ENCODE measurements at regions not wholly inside any gene's neighbourhood (a gene's known extent, or its start where the extent isn't known, plus 50 kb on each side); places are given as distances from the start of the nearest gene placed in this dataset.
"Not testable (repeated sequence)": the region's sequence is repeated elsewhere in the genome, so short reads cannot be mapped to it uniquely, and the experiment has no call there.

DNA sequence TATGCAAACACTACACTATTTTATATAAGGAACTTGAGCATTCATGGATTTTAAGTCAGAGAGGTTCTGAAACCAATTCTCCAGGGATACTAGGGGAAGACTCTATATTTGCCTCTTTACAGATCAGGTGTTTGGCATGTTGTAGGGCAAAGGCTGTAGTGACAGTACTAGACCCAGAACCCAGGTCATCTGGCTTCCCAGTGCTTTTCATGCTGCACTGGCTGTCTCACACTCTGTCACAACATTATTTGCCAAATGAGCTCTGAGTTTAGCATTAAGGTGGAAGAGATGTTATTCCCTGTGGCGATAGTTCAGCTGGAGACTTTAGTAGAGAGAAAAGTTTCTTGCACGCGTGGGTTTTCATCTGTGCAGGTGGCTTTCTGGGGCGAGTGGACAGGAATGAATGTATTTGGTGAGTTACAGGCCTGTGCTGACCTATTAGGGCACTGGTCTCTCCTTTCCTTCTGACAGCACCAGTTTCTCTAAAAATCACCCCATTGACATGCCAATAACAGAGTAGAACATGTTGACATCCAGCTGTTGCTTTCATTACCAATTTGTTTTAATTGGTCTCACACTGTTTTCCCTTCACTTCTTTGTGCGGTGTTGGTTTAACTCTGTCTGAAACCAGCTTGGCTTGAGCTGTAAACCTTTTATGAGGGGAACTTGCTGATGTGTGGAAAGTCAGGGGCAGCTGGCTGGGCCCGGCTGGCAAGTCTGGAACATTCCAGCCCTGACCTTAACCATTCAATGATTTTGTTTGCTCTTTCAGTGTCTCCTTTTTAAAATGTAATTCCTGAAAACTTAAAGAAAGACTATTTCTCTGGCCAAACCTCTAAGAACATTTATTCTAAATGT lies 643.0 kb upstream of the FAM98A start:
- no peak for DNase-seq

DNA sequence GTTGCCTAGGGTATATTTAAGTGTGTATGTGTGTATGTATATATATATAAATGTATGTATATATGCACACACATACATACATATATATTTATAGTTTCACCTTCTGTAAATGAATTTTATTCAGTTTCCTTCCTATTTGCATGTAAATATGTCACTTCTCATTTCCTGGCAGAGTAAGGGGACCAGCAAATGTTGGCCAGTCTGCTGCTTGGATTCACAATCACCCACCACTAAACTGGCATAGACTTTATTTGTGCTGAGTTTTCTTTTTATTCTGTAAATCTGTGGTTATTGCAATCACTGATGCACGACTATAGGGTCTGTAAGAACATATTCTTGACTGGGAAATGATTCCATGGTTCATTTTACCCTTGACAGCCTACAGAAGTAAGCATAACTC lies 640.4 kb upstream of the FAM98A start:
- DNase-seq: no peak

DNA sequence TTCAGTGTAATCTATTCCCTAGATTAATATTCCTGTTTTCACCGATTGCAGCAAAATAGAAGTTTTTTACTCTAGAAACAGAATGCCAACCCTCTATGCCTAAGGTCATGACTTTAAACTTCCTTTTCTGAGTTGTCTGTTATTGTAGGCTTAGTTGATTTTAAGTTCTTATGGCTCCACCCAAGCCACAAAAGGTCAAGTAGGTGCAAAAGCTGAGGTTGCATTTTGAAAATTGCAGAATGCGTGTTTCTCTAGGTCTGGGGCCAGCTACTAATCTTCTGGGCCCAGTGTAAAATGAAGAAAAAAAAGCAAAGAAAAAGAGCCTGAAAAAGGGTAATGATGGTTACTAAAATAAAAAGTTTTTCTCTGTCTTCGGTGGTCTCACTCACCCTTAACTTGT lies 635.7 kb upstream of the FAM98A start:
- no peak for DNase-seq

DNA sequence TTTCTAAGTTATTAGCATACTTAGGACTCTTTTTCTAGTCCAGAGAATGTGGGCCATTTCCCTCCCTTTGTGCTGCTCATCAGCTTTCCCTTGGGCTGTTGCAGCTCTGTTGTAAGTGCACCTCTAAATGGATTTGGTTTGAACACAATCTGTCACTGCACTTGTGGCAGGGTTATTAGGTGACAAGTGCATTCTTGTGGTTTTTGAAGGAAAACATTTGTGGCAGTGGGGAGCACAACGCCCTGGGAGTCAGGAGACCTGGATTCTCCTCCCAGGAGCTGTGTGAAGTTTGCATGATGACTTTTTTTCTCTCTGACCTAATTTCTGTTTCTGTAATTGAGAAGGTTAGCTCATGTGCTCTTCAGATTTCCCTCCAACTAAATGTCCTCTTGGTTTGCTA lies 630.9 kb upstream of the FAM98A start:
- no peak for DNase-seq

DNA sequence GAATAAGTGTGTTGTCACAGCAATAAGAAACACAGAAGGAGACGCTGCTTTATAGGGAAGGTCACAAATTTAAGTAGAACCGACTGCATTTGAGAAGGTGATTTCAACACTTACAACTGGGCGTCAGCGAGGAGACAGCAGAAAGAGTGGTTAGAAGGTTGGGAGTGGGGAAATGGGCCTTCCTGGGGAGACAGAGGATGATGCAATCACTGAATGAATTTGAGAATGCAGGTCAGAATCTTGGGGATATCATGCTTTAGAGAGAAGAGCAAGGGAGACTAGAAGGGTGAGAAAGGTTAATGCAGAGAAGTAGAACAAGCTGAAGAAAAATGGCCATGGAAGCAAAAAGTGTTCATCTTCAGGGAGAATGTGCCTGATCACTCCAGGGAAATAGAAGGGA lies 616.1 kb upstream of the FAM98A start:
- DNase-seq: no peak

DNA sequence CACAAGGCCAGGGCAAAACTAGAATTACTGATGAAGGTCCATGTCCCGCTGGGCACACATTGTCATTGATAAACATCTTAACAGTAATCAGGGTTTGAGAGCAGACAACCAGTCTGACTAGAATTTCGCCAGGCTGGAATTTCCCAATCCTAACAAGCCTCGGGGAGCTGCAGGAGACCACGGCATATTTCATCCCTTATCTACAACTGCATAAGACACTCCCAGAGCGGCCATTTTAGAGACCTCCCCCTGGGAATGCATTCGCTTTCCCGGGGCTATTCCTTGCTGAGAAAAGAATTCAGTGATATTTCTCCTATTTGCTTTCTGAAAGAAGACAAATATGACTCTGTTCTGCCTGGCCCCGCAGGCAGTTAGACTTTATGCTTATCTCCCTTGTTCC lies 611.3 kb upstream of the FAM98A start:
- not testable (repeated sequence) for DNase-seq

DNA sequence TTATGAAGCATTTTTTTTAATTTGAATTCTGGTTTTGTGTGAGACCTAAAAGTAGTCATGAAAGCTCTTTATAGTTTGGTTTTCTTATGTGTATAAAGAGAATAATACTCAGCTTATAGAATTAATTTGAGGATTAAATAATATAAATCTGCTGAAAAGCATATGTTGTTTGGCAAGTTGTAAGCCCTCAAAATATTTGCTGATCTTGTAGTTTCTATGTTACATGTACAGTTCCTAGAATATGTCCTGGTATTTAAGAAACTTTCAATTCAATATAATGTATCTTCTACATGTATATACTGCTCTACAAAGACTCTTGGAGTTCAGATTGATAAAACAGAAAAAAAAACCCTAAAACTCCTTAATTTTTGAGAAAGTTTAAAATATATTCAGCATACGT lies 605.5 kb upstream of the FAM98A start:
- no peak for DNase-seq

DNA sequence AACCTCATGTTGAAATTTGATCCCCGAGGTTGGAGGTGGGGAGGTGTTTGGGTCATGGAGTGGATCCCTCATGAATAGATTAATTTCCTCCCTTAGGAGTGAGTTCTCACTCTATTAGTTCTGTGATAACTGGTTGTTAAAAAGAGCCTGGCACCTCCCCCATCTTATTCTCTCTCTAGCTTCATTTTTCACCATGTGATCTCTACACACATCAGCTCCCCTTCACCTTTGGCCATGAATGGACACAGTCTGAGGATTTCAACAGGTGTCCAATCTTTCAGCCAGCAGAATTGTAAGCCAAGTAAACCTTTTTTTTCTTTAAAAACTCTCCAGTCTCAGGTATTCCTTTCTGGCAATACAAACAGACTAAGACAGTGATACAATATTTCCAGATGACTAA lies 602.0 kb upstream of the FAM98A start:
- DNase-seq: no peak

DNA sequence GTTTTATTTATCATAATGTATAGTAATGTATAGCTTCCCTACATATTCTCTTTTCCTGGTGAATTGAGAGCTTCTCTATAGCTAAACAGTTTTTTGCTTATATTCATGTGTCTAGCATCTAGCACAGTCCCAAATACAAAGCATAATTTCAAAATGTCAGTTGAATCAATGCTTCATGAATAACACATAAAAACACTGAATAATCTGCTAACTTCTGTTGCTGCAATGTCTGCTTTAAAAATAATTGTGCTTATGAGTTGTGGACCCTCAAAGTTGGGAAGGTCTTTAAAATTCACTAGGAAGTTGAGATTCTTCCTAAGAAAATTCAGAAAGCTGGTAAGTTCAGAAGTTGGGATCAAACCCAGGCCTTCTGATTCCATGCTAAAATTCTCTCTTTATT lies 600.9 kb upstream of the FAM98A start:
- no peak for DNase-seq

DNA sequence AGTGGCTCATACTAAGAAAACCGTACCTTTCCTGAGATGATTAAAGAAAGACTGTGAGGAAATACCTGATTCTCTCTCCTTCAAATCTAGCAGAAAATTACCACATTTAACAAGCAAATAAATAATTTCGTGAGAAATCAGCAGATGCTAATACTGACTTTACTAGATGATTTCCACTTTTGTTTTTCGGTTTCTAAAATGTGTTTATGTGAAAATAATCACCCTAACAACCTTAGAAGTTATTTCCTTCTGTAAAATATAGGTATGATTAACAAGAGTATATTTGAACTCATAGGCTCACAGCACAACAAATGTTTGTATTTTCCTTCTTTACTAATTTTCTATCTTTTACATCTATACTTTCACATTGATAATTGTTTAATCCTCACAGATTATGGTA lies 594.1 kb upstream of the FAM98A start:
- no peak for DNase-seq

DNA sequence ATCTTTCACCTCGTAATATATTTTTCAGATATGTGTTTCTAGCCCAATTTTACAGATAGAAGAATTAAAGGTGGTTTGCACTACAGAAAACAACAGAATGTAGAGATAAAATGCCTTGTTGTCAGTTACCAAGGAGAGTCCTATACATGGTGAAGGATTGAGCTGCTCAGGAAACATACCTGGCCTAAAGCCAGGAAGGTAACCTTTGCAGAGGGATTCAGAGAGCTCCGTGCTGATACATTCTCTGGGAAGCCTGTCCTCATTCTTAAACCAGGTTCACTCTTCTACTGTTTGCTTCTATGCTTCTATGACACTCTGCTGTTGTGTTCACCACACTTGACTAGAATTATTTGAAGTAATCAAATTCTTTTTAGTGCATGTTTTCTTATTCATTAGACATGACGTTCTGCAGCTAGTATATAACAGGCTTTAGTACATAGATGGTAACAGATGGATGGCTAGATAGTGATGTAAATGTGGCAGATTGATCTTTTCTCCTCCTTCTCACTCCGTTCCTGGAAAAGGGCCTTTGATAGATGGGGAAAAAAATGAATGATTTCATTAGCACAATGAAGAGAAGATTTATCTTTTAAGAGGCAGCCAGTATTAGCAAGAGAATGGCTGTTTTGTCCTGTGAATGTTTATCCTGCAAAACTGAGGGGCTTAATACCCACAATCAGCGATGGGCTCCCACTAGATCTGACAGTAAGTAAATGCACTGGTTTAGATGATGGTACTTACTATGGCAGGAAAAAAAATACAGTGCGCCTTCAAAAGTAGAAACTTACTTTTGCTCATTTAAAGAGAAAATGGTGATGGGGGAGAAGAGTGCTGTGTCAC lies 589.6 kb upstream of the FAM98A start:
- no peak for DNase-seq

DNA sequence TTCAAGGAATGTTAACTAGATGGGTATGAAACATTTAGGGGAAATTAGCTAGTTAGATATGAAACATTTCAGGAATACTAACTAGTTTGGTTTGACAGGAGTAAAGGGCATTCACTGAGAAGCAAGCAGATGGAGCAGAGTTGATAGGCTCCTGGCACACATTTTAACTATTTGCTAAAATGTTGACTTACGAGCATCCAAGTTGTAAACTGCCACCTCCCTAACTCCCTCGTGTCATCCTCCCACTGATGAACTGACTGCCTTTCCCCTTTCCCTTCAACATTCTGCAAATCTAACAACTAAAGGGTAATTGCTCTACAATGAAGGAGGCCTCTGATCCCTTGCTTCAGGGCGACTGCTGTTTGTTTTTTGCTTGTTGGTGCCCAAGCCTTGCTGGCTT lies 580.4 kb upstream of the FAM98A start:
- DNase-seq: no peak

DNA sequence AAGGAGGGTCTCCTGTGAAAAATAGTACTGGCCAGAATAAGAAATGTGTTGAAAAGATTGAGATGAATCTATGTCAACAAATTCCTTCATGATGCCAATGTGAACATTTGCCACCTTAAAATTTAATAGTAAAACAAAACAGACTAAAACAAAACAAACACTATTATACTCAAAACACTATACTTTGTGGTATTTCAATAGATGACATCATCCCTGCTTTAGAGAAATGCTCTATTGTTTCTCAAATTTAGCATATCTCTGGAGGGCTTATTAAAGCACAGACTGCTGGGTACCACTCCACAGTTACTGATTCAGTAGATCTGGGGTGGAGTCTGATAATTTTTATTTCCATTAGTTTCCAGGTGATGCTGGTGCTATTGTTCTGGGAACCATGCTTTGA lies 579.4 kb upstream of the FAM98A start:
- no peak for DNase-seq

DNA sequence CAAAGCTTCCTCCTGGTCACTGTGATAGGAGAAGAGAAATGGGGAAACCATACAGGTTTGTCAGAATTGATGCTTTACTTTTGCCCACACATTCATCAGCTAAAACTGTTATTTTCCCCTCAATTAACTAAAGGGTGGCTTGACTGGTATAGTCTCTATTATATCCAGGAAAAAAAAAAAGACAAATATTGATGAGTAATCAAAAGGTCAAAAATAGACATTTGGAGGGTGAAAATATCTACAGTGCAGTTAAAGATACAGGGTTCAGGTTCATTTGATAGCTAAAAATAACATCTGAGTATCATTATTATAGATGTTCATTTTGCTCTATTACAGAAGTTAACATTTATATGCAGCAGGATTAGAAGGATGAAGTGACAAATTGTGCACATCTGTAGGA lies 577.6 kb upstream of the FAM98A start:
- no peak for DNase-seq

DNA sequence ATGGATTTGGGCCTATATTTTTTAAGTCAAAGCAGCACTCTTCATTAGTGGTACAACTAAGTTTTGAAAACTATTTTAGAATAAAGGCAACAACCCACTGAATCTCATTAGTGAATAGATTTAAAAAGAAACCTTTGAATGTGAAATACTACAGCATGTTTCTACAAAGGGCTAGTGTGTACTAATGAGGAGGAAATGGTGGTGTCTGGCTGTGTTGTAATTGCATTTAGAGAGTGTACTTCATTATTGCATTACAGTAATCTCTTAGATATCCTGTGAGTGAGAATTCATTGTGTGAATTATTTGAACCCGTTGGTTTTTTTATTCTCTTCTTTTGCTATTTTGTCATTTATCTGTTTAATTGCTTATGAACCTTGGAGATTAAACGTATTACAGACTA lies 575.4 kb upstream of the FAM98A start:
- no peak for DNase-seq

DNA sequence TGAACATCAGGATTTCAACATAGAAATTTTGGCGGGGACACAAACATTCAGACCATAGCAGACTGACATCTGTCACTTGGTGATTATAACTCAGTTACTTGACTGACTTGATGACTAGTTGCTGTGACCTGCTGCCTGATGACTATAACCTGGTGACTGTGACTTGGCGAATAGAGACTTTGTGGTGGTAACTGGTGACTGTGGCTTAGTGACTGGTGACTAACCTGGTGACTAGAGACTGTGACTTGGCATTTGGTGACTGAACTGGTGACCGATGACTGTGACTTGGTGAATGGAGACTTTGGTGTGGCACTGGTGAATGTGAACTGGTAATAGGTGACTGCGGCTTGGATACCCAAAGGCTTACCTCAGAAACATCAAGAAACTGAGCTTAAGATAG lies 563.1 kb upstream of the FAM98A start:
- no peak for DNase-seq

DNA sequence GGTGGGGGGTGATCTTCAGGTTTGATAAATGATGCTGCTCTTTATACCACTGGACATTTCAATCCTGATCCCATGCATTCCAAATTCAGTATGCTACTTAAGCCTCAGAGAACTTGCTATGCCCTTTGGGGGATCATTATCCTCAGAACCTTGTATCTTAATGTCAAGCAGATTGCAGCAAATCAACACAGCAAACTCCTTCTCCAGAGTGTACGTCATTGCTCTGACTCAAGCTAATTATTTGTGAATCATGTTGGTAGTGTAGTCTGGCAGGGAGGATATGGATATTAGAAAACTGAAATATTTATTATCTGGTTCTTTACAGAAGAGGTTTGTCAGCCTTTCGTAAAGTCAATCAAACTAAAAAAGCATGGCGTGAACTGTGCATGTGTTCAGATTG lies 562.5 kb upstream of the FAM98A start:
- no peak for DNase-seq

DNA sequence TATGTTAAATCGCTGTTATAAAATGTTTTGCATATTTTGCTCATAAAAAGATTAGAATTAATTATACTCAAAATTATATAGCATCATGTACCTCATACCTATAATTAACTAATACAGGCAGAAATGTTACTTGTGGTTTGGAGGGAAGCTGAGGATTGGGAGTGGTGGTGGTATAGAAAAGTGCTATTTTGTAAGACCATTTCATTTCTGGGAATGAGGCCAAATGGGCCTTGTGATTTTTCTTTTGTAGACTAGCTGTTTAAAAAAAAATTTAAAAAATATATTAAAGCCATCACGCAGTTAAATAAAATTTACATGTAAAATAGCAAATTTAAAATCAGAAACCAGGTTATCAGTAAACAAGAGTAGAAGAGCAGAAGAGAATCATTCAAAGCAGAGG lies 560.8 kb upstream of the FAM98A start:
- no peak for DNase-seq

DNA sequence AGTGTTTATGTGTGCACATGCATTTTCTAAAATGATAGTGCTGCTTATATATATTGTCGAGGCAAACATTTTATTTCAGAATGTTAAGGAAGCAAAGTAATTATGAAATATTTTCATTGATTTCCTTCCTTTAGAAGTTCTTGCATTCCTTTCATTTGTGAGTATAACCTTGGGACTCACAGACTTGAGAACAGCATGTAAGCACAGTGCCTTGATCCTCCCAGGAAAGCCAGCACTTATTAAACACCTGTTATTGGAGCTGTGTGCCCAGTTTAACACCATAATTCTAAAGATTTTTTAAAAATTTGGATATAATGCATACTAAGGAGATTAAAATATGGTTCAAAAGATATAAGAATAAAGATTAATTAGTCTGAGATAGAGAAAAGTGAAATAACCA lies 554.4 kb upstream of the FAM98A start:
- no peak for DNase-seq

DNA sequence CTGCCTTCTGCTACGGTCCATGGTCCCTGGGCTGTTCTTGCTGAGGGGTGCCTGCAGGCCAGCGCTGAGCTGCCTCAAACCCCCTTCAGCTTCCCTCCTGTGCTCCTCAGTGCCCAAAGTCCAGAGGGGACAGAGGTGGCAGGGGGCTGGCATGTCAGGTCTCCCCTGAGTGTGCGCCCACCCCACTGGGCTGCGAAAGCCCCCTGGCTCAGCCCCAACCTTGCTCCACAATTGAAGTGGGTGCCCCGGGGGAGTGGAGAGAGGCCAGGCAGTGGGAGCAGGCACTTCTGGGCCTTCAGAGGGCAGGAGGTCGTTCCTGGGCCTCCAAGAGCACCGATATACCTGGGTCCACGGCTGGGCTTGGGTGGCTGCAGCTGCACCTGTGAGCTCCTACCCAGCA lies 548.7 kb upstream of the FAM98A start:
- DNase-seq: no peak

DNA sequence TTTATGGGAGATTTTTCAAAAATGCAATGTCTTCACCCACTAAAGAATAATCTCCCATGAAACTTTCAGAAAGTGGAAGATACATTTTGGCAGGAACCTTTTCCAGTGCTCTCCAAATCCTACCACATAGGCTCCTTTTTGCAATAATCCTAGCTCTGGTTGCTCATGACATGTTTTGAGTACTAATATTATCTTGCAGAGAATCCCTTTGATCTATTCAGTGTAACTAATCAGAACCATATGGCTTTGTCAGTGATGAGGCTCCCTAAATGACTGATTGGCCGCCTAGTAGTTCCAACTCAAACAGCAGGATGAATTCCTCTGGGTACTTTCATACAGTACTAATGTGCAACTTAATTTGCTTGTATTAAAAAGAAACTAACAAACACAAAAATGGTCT lies 544.0 kb upstream of the FAM98A start:
- DNase-seq: no peak

DNA sequence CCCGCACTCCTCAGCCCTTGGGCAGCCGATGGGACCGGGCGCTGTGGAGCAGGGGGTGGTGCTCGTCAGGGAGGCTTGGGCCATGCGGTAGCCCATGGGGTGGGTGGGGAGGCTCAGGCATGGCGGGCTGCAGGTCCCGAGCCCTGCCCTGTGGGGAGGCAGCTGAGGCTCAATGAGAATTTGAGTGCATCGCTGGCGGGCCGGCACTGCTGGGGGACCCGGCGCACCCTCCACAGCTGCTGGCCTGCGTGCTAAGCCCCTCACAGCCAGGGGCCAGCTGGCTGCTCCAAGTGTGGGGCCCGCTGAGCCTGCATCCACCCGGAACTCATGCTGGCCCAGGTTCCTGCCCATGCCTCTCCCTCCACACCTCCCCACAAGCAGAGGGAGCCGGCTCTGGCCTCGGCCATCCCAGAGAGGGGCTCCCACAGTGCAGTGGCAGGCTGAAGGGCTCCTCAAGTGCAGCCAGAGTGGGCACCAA lies 543.5 kb upstream of the FAM98A start:
- DNase-seq: not testable (repeated sequence)

DNA sequence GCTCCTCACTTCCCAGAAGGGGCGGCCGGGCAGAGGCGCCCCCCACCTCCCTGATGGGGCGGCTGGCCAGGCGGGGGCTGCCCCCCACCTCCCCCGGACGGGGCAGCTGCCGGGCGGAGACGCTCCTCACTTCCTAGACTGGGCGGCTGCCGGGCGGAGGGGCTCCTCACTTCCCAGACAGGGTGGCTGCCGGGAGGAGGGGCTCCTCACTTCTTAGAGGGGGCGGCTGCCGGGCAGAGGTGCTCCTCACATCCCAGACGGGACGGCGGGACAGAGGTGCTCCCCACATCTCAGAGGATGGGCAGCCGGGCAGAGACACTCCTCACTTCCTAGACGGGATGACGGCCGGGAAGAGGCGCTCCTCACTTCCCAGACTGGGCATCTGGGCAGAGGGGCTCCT lies 534.0 kb upstream of the FAM98A start:
- DNase-seq: not testable (repeated sequence)

DNA sequence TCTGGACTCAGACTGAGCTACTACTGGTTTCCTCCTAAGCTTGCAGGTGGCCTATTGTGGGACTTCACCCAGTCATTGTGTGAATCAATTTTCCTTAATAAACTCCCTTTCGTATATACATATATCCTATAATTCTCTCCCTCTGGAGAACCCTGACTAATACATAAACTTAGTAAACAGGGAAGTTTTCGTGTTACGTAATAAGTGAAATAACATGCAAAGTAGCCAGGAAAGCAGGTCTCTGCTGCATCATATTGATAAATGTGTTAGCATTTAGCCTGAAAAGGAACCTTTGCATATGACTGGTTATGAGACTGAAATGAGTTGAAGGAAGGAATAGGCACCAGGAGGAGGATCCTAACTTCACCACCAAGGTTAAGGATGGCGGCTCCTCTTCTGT lies 527.2 kb upstream of the FAM98A start:
- no peak for DNase-seq
